A549 (cell line): ENCODE measurements at regions not wholly inside any gene's neighbourhood (a gene's known extent, or its start where the extent isn't known, plus 50 kb on each side); places are given as distances from the start of the nearest gene placed in this dataset.

Experiments used
- ATAC-seq, 2 experiments: fragments of 200-7000 bp in 1 of 2; fragments of >200 bp in 1 of 2; cut with Nextera tagmentation in 1 of 2; cut with Tn5 transposase in 1 of 2; 3 replicates each; pipeline versions ENCODE4 v1.8.0 to v1.9.1; 2018 to 2020; ENCODE audit warnings: mild to moderate bottlenecking in 1 of 2, moderate library complexity in 1 of 2
- CTCF ChIA-PET: fragments of 300-600 bp; sonication (Branson Sonifier 250); formaldehyde crosslinking; extraction: SDS; loops from one replicate; lab custom pipeline; 2021; ENCODE audit warnings: antibody characterized with exemption, inconsistent platforms; lab: Yijun Ruan, JAX
- POLR2A ChIA-PET: fragments of 350-600 bp; formaldehyde crosslinking; extraction: SDS; loops from one replicate; lab custom pipeline; 2021; ENCODE audit warnings: antibody characterized with exemption, inconsistent platforms; lab: Yijun Ruan, JAX
- DNase-seq, 2 experiments: peaks; one replicate each; pipeline versions ENCODE4 v3.0.0 to v3.0.0-alpha.2; 2011 to 2016; ENCODE audit warnings: low read depth in 1 of 2, low spot score in 1 of 2
- FAIRE-seq: peaks from 2 replicates; lab custom pipeline; 2011; peaks lifted over from hg19 to GRCh38; lab: Jason Lieb, UNC
- H3K27ac ChIP-seq, 2 experiments: fragments of >200 bp; sonication (Bioruptor Twin); formaldehyde crosslinking; 3 replicates each; pipeline ENCODE4 v1.5.1; 2016 to 2017
- H3K4me1 ChIP-seq: fragments of >200 bp; sonication (Bioruptor Twin); formaldehyde crosslinking; 3 replicates; pipeline ENCODE4 v1.6.1; 2016
- H3K4me2 ChIP-seq: fragments of >200 bp; sonication (Bioruptor Twin); formaldehyde crosslinking; 3 replicates; pipeline ENCODE4 v1.6.1; 2016
- H3K4me3 ChIP-seq: fragments of >200 bp; sonication (Bioruptor Twin); formaldehyde crosslinking; 3 replicates; pipeline ENCODE4 v1.5.1; 2016
- H3K9me3 ChIP-seq: fragments of >200 bp; sonication (Bioruptor Twin); formaldehyde crosslinking; 3 replicates; pipeline ENCODE4 v1.6.1; 2016
- BCL3 ChIP-seq: fragments of >200 bp; sonication (Bioruptor Twin); formaldehyde crosslinking; IDR thresholded peaks from 3 replicates; pipeline ENCODE4 v1.6.1; 2016
- BHLHE40 ChIP-seq: IDR thresholded peaks from 2 replicates; pipeline ENCODE4 v1.6.1; 2012; ENCODE audit warnings: low read depth, low read length, inconsistent platforms
- CBX8 ChIP-seq: fragments of 200-600 bp; sonication (generic); IDR thresholded peaks from 2 replicates; pipeline ENCODE4 v1.6.1; 2016
- CEBPB ChIP-seq, 2 experiments: fragments of >200 bp in 1 of 2; sonication (Bioruptor Twin) in 1 of 2; formaldehyde crosslinking in 1 of 2; IDR thresholded peaks; 2 replicates each; pipeline ENCODE4 v1.6.1; 2012 to 2016
- CHD2 ChIP-seq: fragments of 150-350 bp; IDR thresholded peaks from 2 replicates; pipeline ENCODE4 v1.6.1; 2014; ENCODE audit warnings: low read length; ENCODE audit not compliant: partially characterized antibody
- HDAC2 ChIP-seq: fragments of 200-600 bp; sonication (generic); IDR thresholded peaks from 2 replicates; pipeline ENCODE4 v1.6.1; 2016
- HEYL ChIP-seq: fragments of 250-450 bp; sonication (Bioruptor Pico); IDR thresholded peaks from 2 replicates; pipeline ENCODE4 v1.8.0; 2021; ENCODE audit warnings: mild to moderate bottlenecking, moderate library complexity
- HMGXB4 ChIP-seq: fragments of 250-450 bp; sonication (Bioruptor Pico); IDR thresholded peaks from 2 replicates; pipeline ENCODE4 v1.5.0; 2021; ENCODE audit warnings: mild to moderate bottlenecking, moderate library complexity, borderline replicate concordance
- HOXA7 ChIP-seq: fragments of 250-450 bp; sonication (Bioruptor Pico); IDR thresholded peaks from 2 replicates; pipeline ENCODE4 v1.5.0; 2020; ENCODE audit warnings: mild to moderate bottlenecking, moderate library complexity
- JUN ChIP-seq, 2 experiments: fragments of >200 bp; sonication (Bioruptor Twin); formaldehyde crosslinking; IDR thresholded peaks; 2 replicates in 1 of 2; 3 replicates in 1 of 2; pipeline ENCODE4 v1.6.1; 2016 to 2017
- KDM1A ChIP-seq: fragments of 200-600 bp; sonication (generic); IDR thresholded peaks from 2 replicates; pipeline ENCODE4 v1.6.1; 2016; ENCODE audit warnings: low read depth, mild to moderate bottlenecking
- KDM5A ChIP-seq: fragments of 200-600 bp; sonication (generic); IDR thresholded peaks from 2 replicates; pipeline ENCODE4 v1.6.1; 2016; ENCODE audit warnings: antibody characterized with exemption, mild to moderate bottlenecking
- MAFK ChIP-seq: fragments of 450-650 bp; IDR thresholded peaks from 2 replicates; pipeline ENCODE4 v1.6.1; 2014; ENCODE audit not compliant: partially characterized antibody
- MAZ ChIP-seq: fragments of 150-350 bp; IDR thresholded peaks from 2 replicates; pipeline ENCODE4 v1.6.1; 2014; ENCODE audit warnings: antibody characterized with exemption, low read depth, low read length, borderline replicate concordance
- NFE2L2 ChIP-seq: fragments of 150-350 bp; conservative IDR thresholded peaks from 2 replicates; pipeline ENCODE4 v1.6.1; 2014; ENCODE audit warnings: low read length
- NR3C1 ChIP-seq: fragments of >200 bp; sonication (Bioruptor Twin); formaldehyde crosslinking; IDR thresholded peaks from 3 replicates; pipeline ENCODE4 v1.6.1; 2017
- PBX3 ChIP-seq: IDR thresholded peaks from 2 replicates; pipeline ENCODE4 v1.6.1; 2012
- PHF8 ChIP-seq: fragments of 200-600 bp; sonication (generic); IDR thresholded peaks from 2 replicates; pipeline ENCODE4 v1.6.1; 2016; ENCODE audit warnings: low read depth, mild to moderate bottlenecking, antibody characterized with exemption, moderate library complexity, borderline replicate concordance
- POLR2AphosphoS2 ChIP-seq: conservative IDR thresholded peaks from 2 replicates; pipeline ENCODE4 v1.6.1; 2012; ENCODE audit warnings: low read length, improper control_type of control experiment, inconsistent platforms
- RAD21 ChIP-seq, 2 experiments: fragments of >200 bp in 1 of 2; sonication (Bioruptor Twin) in 1 of 2; formaldehyde crosslinking in 1 of 2; IDR thresholded peaks in 1 of 2; conservative IDR thresholded peaks in 1 of 2; 2 replicates in 1 of 2; 3 replicates in 1 of 2; pipeline ENCODE4 v1.6.1; 2012 to 2018; ENCODE audit warnings: inconsistent platforms in 1 of 2
- RARB ChIP-seq: fragments of 250-450 bp; sonication (Bioruptor Pico); IDR thresholded peaks from 2 replicates; pipeline ENCODE4 v1.8.0; 2021; ENCODE audit warnings: mild to moderate bottlenecking, moderate library complexity
- REST ChIP-seq: fragments of 200-600 bp; sonication (generic); IDR thresholded peaks from 2 replicates; pipeline ENCODE4 v1.6.1; 2016; ENCODE audit warnings: antibody characterized with exemption, mild to moderate bottlenecking, moderate library complexity
- RNF2 ChIP-seq: fragments of 200-600 bp; sonication (generic); IDR thresholded peaks from 2 replicates; pipeline ENCODE4 v1.6.1; 2016; ENCODE audit warnings: low read depth, mild to moderate bottlenecking, antibody characterized with exemption, moderate library complexity, borderline replicate concordance
- SMC3 ChIP-seq: fragments of >200 bp; sonication (Bioruptor Twin); formaldehyde crosslinking; IDR thresholded peaks from 3 replicates; pipeline ENCODE4 v1.6.1; 2018; ENCODE audit warnings: inconsistent platforms
- TFCP2L1 ChIP-seq: fragments of 250-450 bp; sonication (Bioruptor Pico); IDR thresholded peaks from 2 replicates; pipeline ENCODE4 v1.5.0; 2021; ENCODE audit warnings: mild to moderate bottlenecking
- TP53 ChIP-seq: fragments of 250-450 bp; sonication (Bioruptor Pico); IDR thresholded peaks from 2 replicates; pipeline ENCODE4 v1.5.0; 2021; ENCODE audit warnings: mild to moderate bottlenecking, moderate library complexity
- ZC3H11A ChIP-seq: fragments of 450-650 bp; IDR thresholded peaks from 2 replicates; pipeline ENCODE4 v1.6.1; 2014; ENCODE audit warnings: antibody characterized with exemption, mild to moderate bottlenecking
- WGBS: methylation state at CpG from one replicate; pipeline ENCODE4 v1.1.6; 2017; ENCODE audit errors: missing lambda C conversion rate; 5-methylcytosine and 5-hydroxymethylcytosine counted together

- H3K9me3 ChIP-seq: no peaks in the 10 kb centered on the region
- ChIA-PET POLR2A (no interaction called here), CTCF (no interaction called here)
- DNase-seq (no peak), ATAC-seq (no peak), FAIRE-seq (no peak)
- H3K4me3 ChIP-seq: no peak overlapping the region
- TF ChIP-seq RARB (CRISPR knock-in tag): no peak
- TF ChIP-seq CEBPB (IDR thresholded peaks at IDR 0.05): no peak
- TF ChIP-seq TP53 (CRISPR knock-in tag): no peak
- no peak for TF ChIP-seq HOXA7 (CRISPR knock-in tag)
- TF ChIP-seq KDM5A: no peak
- TF ChIP-seq TFCP2L1 (CRISPR knock-in tag): no peak
- TF ChIP-seq HMGXB4: no peak
- no peak for TF ChIP-seq MAZ
- TF ChIP-seq PBX3: no peak
- TF ChIP-seq NR3C1: no peak
- no peak for TF ChIP-seq CHD2
- TF ChIP-seq POLR2AphosphoS2: no peak
- no peak for TF ChIP-seq ZC3H11A
- no peak for TF ChIP-seq HDAC2
- TF ChIP-seq PHF8: no peak
- TF ChIP-seq KDM1A: no peak
- TF ChIP-seq MAFK: no peak
- no peak for TF ChIP-seq HEYL
- TF ChIP-seq CBX8: no peak
- no peak for TF ChIP-seq SMC3
- no peaks in the 10 kb centered on the region for H3K4me1 ChIP-seq
- H3K27ac ChIP-seq: no peak overlapping the region
- 67% methylated on average over 1 of the region's 1 CpG for WGBS
- no peak overlapping the region for H3K4me2 ChIP-seq
Measured at GRCh38 chr3:95886616-95887015, 927.8 kb upstream of the EPHA6 start.

- no peak overlapping the region for H3K4me2 ChIP-seq
- H3K9me3 ChIP-seq: no peaks in the 10 kb centered on the region
- ChIA-PET POLR2A (no interaction called here), CTCF (no interaction called here)
- ATAC-seq (no peak), DNase-seq (no peak), FAIRE-seq (no peak)
- H3K4me1 ChIP-seq: no peaks in the 10 kb centered on the region
- H3K4me3 ChIP-seq: no peak overlapping the region
- no peak overlapping the region for H3K27ac ChIP-seq
- 48% methylated on average over 2 of the region's 2 CpGs for WGBS
- TF ChIP-seq NFE2L2 (no peak), RNF2 (no peak), JUN (IDR thresholded peaks at IDR 0.05) (no peak), CEBPB (IDR thresholded peaks at IDR 0.05) (no peak), RAD21 (conservative IDR thresholded peaks at IDR 0.05 in 1 of 2, IDR thresholded peaks at IDR 0.05 in 1 of 2) (no peak), TP53 (CRISPR knock-in tag) (no peak), BCL3 (no peak), CHD2 (no peak), REST (no peak), KDM5A (no peak), BHLHE40 (no peak)
Measured at GRCh38 chr3:95887114-95887513, 927.3 kb upstream of the EPHA6 start.
